Hematopoietic multipotent progenitor cell treated with erythropoietin and hydrocortisone succinate and interleukin-3 and kit ligand, for 4 days (in vitro differentiated cells): ENCODE measurements at regions not wholly inside any gene's neighbourhood (a gene's known extent, or its start where the extent isn't known, plus 50 kb on each side); places are given as distances from the start of the nearest gene placed in this dataset.

Source experiments
- DNase-seq: peaks from one replicate; pipeline ENCODE4 v3.0.0-alpha.2; 2015

- no peak for DNase-seq
These were observed 171.9 kb upstream of the USP25 start for GRCh38 chr21:15557925-15558324.

- no peak for DNase-seq
These were observed 170.9 kb upstream of the USP25 start for GRCh38 chr21:15558884-15559283.

- no peak for DNase-seq
These were observed 170.1 kb upstream of the USP25 start for GRCh38 chr21:15559660-15560059.

GRCh38 chr21:15560383-15561056, 169.3 kb upstream of the USP25 start:
- no peak for DNase-seq

GRCh38 chr21:15562748-15563147, 167.0 kb upstream of the USP25 start:
- no peak for DNase-seq

GRCh38 chr21:15564907-15565306, 164.9 kb upstream of the USP25 start:
- no peak for DNase-seq

- DNase-seq: no peak
These were observed 163.1 kb upstream of the USP25 start for GRCh38 chr21:15566703-15567102.

- no peak for DNase-seq
These were observed 162.6 kb upstream of the USP25 start for GRCh38 chr21:15567191-15567590.

- no peak for DNase-seq
These were observed 161.3 kb upstream of the USP25 start for GRCh38 chr21:15568516-15568915.

- DNase-seq: no peak
These were observed 142.9 kb upstream of the USP25 start for GRCh38 chr21:15586752-15587427.

- peak; percentile 75 for DNase-seq
These were observed 137.4 kb upstream of the USP25 start for GRCh38 chr21:15592271-15592860.

GRCh38 chr21:15592957-15593356, 136.8 kb upstream of the USP25 start:
- no peak for DNase-seq

- DNase-seq: no peak
These were observed 128.4 kb upstream of the USP25 start for GRCh38 chr21:15601390-15601789.

GRCh38 chr21:15604413-15604812, 125.4 kb upstream of the USP25 start:
- no peak for DNase-seq

- no peak for DNase-seq
These were observed 115.0 kb upstream of the USP25 start for GRCh38 chr21:15614766-15615165.

GRCh38 chr21:15616864-15617574, 112.8 kb upstream of the USP25 start:
- DNase-seq: no peak

- DNase-seq: peak; percentile 18
These were observed 111.8 kb upstream of the USP25 start for GRCh38 chr21:15617964-15618363.

GRCh38 chr21:15620892-15621291, 108.9 kb upstream of the USP25 start:
- no peak for DNase-seq

GRCh38 chr21:15624646-15625045, 105.1 kb upstream of the USP25 start:
- no peak for DNase-seq

- no peak for DNase-seq
These were observed 104.4 kb upstream of the USP25 start for GRCh38 chr21:15625363-15625762.

GRCh38 chr21:15626031-15626430, 103.8 kb upstream of the USP25 start:
- DNase-seq: peak; percentile 60

GRCh38 chr21:15627011-15627410, 102.8 kb upstream of the USP25 start:
- peak; percentile 41 for DNase-seq

GRCh38 chr21:15627823-15628222, 102.0 kb upstream of the USP25 start:
- DNase-seq: no peak

GRCh38 chr21:15631342-15631741, 98.4 kb upstream of the USP25 start:
- DNase-seq: no peak
